IMR-90 (cell line): ENCODE measurements at regions not wholly inside any gene's neighbourhood (a gene's known extent, or its start where the extent isn't known, plus 50 kb on each side); places are given as distances from the start of the nearest gene placed in this dataset.

Experiments used
- ATAC-seq: fragments of 200-7000 bp; cut with Tn5 transposase; 2 replicates; pipeline ENCODE4 v1.9.1; 2020; ENCODE audit warnings: low read depth, mild to moderate bottlenecking, moderate library complexity
- BruUV-seq: library from RNA; stranded (reverse); fragments of 400-500 nt; replicated peaks from 2 replicates; lab custom pipeline; 2021; lab: Mats Ljungman, UMichigan
- CTCF ChIA-PET: fragments of 300-600 bp; formaldehyde crosslinking; extraction: SDS; loops from one replicate; lab custom pipeline; 2021; ENCODE audit warnings: antibody characterized with exemption; lab: Yijun Ruan, JAX
- POLR2A ChIA-PET: fragments of 300-600 bp; sonication (Branson Sonifier 250); formaldehyde crosslinking; loops from one replicate; lab custom pipeline; 2022; ENCODE audit warnings: antibody characterized with exemption; ENCODE audit not compliant: unreplicated experiment; lab: Charles Lee
- DNase-seq: peaks from one replicate; pipeline ENCODE4 v3.0.0; 2013
- H2AFZ ChIP-seq: replicated peaks from 2 replicates; pipeline ENCODE3; 2013; ENCODE audit warnings: low read length, mild to moderate bottlenecking; ENCODE audit not compliant: poor library complexity
- H2AK5ac ChIP-seq: 2 replicates; pipeline ENCODE4 v1.6.1; 2013; ENCODE audit warnings: low read depth, low read length, inconsistent platforms
- H2AK9ac ChIP-seq: replicated peaks from 2 replicates; pipeline ENCODE3; 2013; ENCODE audit warnings: mild to moderate bottlenecking, low read depth, low read length, moderate library complexity; ENCODE audit not compliant: poor library complexity
- H2BK120ac ChIP-seq: 2 replicates; pipeline ENCODE4 v1.6.1; 2013; ENCODE audit warnings: low read depth, low read length, inconsistent platforms
- H2BK15ac ChIP-seq: 3 replicates; pipeline ENCODE4 v1.6.1; 2013; ENCODE audit warnings: low read depth, low read length, inconsistent platforms
- H2BK20ac ChIP-seq: 2 replicates; pipeline ENCODE4 v1.6.1; 2013; ENCODE audit warnings: low read depth, mild to moderate bottlenecking, inconsistent platforms, low read length, moderate library complexity
- H2BK5ac ChIP-seq: 2 replicates; pipeline ENCODE4 v1.6.1; 2013; ENCODE audit warnings: mild to moderate bottlenecking, low read depth, low read length, inconsistent platforms; ENCODE audit not compliant: poor library complexity, severe bottlenecking
- H3K14ac ChIP-seq: replicated peaks from 2 replicates; pipeline ENCODE4 v1.6.1; 2013; ENCODE audit warnings: low read depth, low read length, inconsistent platforms
- H3K18ac ChIP-seq: 2 replicates; pipeline ENCODE4 v1.6.1; 2013; ENCODE audit warnings: low read depth, low read length, control low read depth
- H3K23ac ChIP-seq: 2 replicates; pipeline ENCODE4 v1.6.1; 2013; ENCODE audit warnings: low read depth, low read length, inconsistent platforms
- H3K27ac ChIP-seq: 2 replicates; pipeline ENCODE4 v1.5.1; 2013; ENCODE audit warnings: mild to moderate bottlenecking, control low read depth, low read length; ENCODE audit not compliant: insufficient read depth
- H3K27me3 ChIP-seq: 2 replicates; pipeline ENCODE4 v1.6.1; 2013; ENCODE audit warnings: low read length; ENCODE audit not compliant: control insufficient read depth, insufficient read depth
- H3K36me3 ChIP-seq: 2 replicates; pipeline ENCODE4 v1.6.1; 2013; ENCODE audit warnings: low read length, mixed read lengths; ENCODE audit not compliant: control insufficient read depth, insufficient read depth
- H3K4ac ChIP-seq: 2 replicates; pipeline ENCODE4 v1.6.1; 2013; ENCODE audit warnings: low read depth, low read length, inconsistent platforms
- H3K4me1 ChIP-seq: 2 replicates; pipeline ENCODE4 v1.6.1; 2013; ENCODE audit warnings: low read length, mixed read lengths; ENCODE audit not compliant: control insufficient read depth, insufficient read depth
- H3K4me2 ChIP-seq: 2 replicates; pipeline ENCODE4 v1.6.1; 2013; ENCODE audit warnings: low read depth, mild to moderate bottlenecking, control low read depth, low read length, moderate library complexity
- H3K4me3 ChIP-seq: 2 replicates; pipeline ENCODE4 v1.5.1; 2013; ENCODE audit warnings: low read depth, mild to moderate bottlenecking, control low read depth, low read length, moderate library complexity; ENCODE audit not compliant: insufficient read depth
- H3K56ac ChIP-seq: 2 replicates; pipeline ENCODE4 v1.6.1; 2013; ENCODE audit warnings: low read length, inconsistent platforms; ENCODE audit not compliant: insufficient read depth; ENCODE audit errors: extremely low read depth
- H3K79me1 ChIP-seq, 2 experiments: 2 replicates each; pipeline ENCODE4 v1.6.1; 2013; ENCODE audit warnings: low read length in 2 of 2, inconsistent platforms in 1 of 2, low read depth in 1 of 2
- H3K9ac ChIP-seq: 2 replicates; pipeline ENCODE4 v1.6.1; 2013; ENCODE audit warnings: low read depth, low read length, control low read depth
- H3K9me1 ChIP-seq: 2 replicates; pipeline ENCODE4 v1.6.1; 2013; ENCODE audit warnings: low read length, inconsistent platforms; ENCODE audit not compliant: insufficient read depth
- H3K9me3 ChIP-seq: 2 replicates; pipeline ENCODE4 v1.6.1; 2013; ENCODE audit warnings: low read length; ENCODE audit not compliant: control insufficient read depth, insufficient read depth
- H4K20me1 ChIP-seq: 2 replicates; pipeline ENCODE4 v1.6.1; 2013; ENCODE audit warnings: low read length, inconsistent platforms; ENCODE audit not compliant: insufficient read depth
- H4K5ac ChIP-seq: 2 replicates; pipeline ENCODE4 v1.6.1; 2013; ENCODE audit warnings: mild to moderate bottlenecking, low read depth, low read length, control low read depth
- H4K8ac ChIP-seq, 2 experiments: 2 replicates each; pipeline ENCODE4 v1.6.1; 2013; ENCODE audit warnings: low read depth in 2 of 2, low read length in 2 of 2, control low read depth in 1 of 2, inconsistent platforms in 1 of 2
- H4K91ac ChIP-seq: 2 replicates; pipeline ENCODE4 v1.6.1; 2013; ENCODE audit warnings: low read depth, low read length, inconsistent platforms; ENCODE audit not compliant: insufficient read depth
- FOS ChIP-seq: fragments of 150-350 bp; IDR thresholded peaks from 2 replicates; pipeline ENCODE4 v1.6.1; 2016; ENCODE audit warnings: low read depth, low read length
- WGBS, 2 experiments: methylation state at CpG; one replicate each; pipeline versions ENCODE4 v1.1.5 to v1.1.7; 2013; ENCODE audit warnings: missing lambda C conversion rate in 2 of 2; ENCODE audit not compliant: insufficient read length in 1 of 2; ENCODE audit errors: extremely low coverage in 2 of 2; 5-methylcytosine and 5-hydroxymethylcytosine counted together
- dilution Hi-C: fragments of 300-500 bp; cut with HindIII; formaldehyde crosslinking; loops from one replicate; pipeline ENCODE4 v1.14.3; 2018; ENCODE audit warnings: low sequenced_read_pairs; ENCODE audit not compliant: unreplicated experiment
- in situ Hi-C: fragments of 300-500 bp; cut with MboI; formaldehyde crosslinking; loops from 3 replicates; pipeline ENCODE4 v1.14.3; 2019; ENCODE audit warnings: low sequenced_read_pairs, inconsistent platforms, mixed read lengths
- intact Hi-C: fragments of 100-400 bp; cut with micrococcal nuclease; formaldehyde crosslinking; loops from 2 replicates; pipeline ENCODE4 v1.10.0; 2022

GRCh38 chr14:94880876-94881275 is 111.0 kb upstream of the GSC start:
- no peak overlapping the region for H3K4ac ChIP-seq
- no peak overlapping the region for H3K4me3 ChIP-seq
- no peak overlapping the region for H3K56ac ChIP-seq
- no peak overlapping the region for H2AFZ ChIP-seq
- H4K5ac ChIP-seq: no peak overlapping the region
- ChIA-PET CTCF (no interaction called here), POLR2A (no interaction called here)
- in situ Hi-C loops (no loop called here), dilution Hi-C loops (no loop called here), intact Hi-C loops (no loop called here)
- no peak for TF ChIP-seq FOS
- H3K27me3 ChIP-seq: no peaks in the 10 kb centered on the region
- no peak overlapping the region for H4K8ac ChIP-seq
- no peak overlapping the region for H2BK15ac ChIP-seq
- no peak overlapping the region for H4K91ac ChIP-seq
- H3K79me1 ChIP-seq: no peaks in the 10 kb centered on the region
- BruUV-seq: no TSS peak
- no peak overlapping the region for H2BK20ac ChIP-seq
- H3K4me2 ChIP-seq: no peak overlapping the region
- no peak overlapping the region for H2BK120ac ChIP-seq
- H3K27ac ChIP-seq: no peak overlapping the region
- no peak overlapping the region for H3K18ac ChIP-seq
- peaks cover 18% of the 10 kb centered on the region for H3K9me3 ChIP-seq
- H3K4me1 ChIP-seq: no peaks in the 10 kb centered on the region
- no peak overlapping the region for H2AK9ac ChIP-seq
- no peaks in the 10 kb centered on the region for H3K36me3 ChIP-seq
- no peaks in the 10 kb centered on the region for H4K20me1 ChIP-seq
- DNase-seq (no peak), ATAC-seq (no peak)
- H3K9ac ChIP-seq: no peak overlapping the region
- no peak overlapping the region for H2AK5ac ChIP-seq
- H3K9me1 ChIP-seq: no peaks in the 10 kb centered on the region
- H2BK5ac ChIP-seq: no peak overlapping the region
- WGBS, 2 experiments: no CpG with 5 or more reads among the region's 11 CpGs
- H3K14ac ChIP-seq: no peak overlapping the region
- H3K23ac ChIP-seq: no peak overlapping the region
